ENCODE measurements at regions not wholly inside any gene's neighbourhood (a gene's known extent, or its start where the extent isn't known, plus 50 kb on each side); places are given as distances from the start of the nearest gene placed in this dataset.
A peak's percentile ranks its signal among the peaks of the same experiment; 100 is the strongest.

DNA sequence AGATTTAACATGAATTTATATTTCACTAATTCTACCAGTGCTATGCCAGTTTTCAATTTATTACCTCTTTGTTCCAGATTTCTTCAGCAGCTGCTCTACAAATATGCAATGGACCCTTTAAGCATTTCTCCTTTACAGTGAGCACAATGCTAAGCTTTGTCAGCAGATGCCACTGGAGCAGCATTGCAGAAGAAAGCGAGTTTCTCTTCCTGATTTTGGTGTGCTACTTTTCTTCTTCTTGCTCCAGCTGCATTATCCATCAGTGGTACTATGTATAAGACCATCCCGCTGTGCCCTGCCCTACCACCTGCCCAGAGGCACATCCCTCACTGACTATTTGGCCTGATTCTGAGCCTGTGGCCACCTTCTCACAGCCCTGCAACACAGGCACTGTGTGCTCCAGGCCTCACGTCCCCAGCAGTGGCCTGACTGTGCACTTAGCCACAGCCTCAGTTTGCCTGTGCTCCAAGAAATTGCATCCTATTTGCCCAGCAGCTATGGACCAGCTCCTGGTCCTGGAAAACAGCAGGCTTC is 84.1 kb downstream of the TNFAIP3 start:
- TF ChIP-seq, protein P1, sequence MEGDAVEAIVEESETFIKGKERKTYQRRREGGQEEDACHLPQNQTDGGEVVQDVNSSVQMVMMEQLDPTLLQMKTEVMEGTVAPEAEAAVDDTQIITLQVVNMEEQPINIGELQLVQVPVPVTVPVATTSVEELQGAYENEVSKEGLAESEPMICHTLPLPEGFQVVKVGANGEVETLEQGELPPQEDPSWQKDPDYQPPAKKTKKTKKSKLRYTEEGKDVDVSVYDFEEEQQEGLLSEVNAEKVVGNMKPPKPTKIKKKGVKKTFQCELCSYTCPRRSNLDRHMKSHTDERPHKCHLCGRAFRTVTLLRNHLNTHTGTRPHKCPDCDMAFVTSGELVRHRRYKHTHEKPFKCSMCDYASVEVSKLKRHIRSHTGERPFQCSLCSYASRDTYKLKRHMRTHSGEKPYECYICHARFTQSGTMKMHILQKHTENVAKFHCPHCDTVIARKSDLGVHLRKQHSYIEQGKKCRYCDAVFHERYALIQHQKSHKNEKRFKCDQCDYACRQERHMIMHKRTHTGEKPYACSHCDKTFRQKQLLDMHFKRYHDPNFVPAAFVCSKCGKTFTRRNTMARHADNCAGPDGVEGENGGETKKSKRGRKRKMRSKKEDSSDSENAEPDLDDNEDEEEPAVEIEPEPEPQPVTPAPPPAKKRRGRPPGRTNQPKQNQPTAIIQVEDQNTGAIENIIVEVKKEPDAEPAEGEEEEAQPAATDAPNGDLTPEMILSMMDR (IDR thresholded peaks at IDR 0.05; ENCODE audit: insufficient read depth, low read length) = peak; percentile 23
- TF ChIP-seq POLR2AphosphoS5 (IDR thresholded peaks at IDR 0.05; ENCODE audit: low read depth) (no peak), SPI1 (IDR thresholded peaks at IDR 0.05; ENCODE audit: borderline replicate concordance, low read depth) (peak; percentile 14; the same call in 1 of the 2 replicates), GABPA (IDR thresholded peaks at IDR 0.05; ENCODE audit: low read depth) (no peak)
- TF ChIP-seq, protein P2, sequence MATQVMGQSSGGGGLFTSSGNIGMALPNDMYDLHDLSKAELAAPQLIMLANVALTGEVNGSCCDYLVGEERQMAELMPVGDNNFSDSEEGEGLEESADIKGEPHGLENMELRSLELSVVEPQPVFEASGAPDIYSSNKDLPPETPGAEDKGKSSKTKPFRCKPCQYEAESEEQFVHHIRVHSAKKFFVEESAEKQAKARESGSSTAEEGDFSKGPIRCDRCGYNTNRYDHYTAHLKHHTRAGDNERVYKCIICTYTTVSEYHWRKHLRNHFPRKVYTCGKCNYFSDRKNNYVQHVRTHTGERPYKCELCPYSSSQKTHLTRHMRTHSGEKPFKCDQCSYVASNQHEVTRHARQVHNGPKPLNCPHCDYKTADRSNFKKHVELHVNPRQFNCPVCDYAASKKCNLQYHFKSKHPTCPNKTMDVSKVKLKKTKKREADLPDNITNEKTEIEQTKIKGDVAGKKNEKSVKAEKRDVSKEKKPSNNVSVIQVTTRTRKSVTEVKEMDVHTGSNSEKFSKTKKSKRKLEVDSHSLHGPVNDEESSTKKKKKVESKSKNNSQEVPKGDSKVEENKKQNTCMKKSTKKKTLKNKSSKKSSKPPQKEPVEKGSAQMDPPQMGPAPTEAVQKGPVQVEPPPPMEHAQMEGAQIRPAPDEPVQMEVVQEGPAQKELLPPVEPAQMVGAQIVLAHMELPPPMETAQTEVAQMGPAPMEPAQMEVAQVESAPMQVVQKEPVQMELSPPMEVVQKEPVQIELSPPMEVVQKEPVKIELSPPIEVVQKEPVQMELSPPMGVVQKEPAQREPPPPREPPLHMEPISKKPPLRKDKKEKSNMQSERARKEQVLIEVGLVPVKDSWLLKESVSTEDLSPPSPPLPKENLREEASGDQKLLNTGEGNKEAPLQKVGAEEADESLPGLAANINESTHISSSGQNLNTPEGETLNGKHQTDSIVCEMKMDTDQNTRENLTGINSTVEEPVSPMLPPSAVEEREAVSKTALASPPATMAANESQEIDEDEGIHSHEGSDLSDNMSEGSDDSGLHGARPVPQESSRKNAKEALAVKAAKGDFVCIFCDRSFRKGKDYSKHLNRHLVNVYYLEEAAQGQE (IDR thresholded peaks at IDR 0.05; ENCODE audit: insufficient replicate concordance, low read depth) = no peak
